HUES48 (cell line): ENCODE measurements at regions not wholly inside any gene's neighbourhood (a gene's known extent, or its start where the extent isn't known, plus 50 kb on each side); places are given as distances from the start of the nearest gene placed in this dataset.

Experiments used
- H3K27ac ChIP-seq: one replicate; pipeline ENCODE4 v1.7.0; 2013; ENCODE audit warnings: low read depth, low read length, inconsistent platforms
- H3K27me3 ChIP-seq: 2 replicates; pipeline ENCODE4 v1.6.1; 2013; ENCODE audit warnings: mild to moderate bottlenecking, low read length; ENCODE audit not compliant: control insufficient read depth, insufficient read depth
- H3K36me3 ChIP-seq: 2 replicates; pipeline ENCODE4 v1.6.1; 2013; ENCODE audit warnings: low read length; ENCODE audit not compliant: control insufficient read depth, insufficient read depth
- H3K4me1 ChIP-seq: 2 replicates; pipeline ENCODE4 v1.6.1; 2013; ENCODE audit warnings: mild to moderate bottlenecking, low read length; ENCODE audit not compliant: control insufficient read depth, insufficient read depth
- H3K4me3 ChIP-seq: 2 replicates; pipeline ENCODE4 v1.5.1; 2013; ENCODE audit warnings: mild to moderate bottlenecking, low read depth, low read length
- H3K9ac ChIP-seq: 2 replicates; pipeline ENCODE4 v1.6.1; 2013; ENCODE audit warnings: mild to moderate bottlenecking, low read depth, low read length, moderate library complexity
- H3K9me3 ChIP-seq: 2 replicates; pipeline ENCODE4 v1.6.1; 2013; ENCODE audit warnings: low read length; ENCODE audit not compliant: control insufficient read depth, insufficient read depth

DNA sequence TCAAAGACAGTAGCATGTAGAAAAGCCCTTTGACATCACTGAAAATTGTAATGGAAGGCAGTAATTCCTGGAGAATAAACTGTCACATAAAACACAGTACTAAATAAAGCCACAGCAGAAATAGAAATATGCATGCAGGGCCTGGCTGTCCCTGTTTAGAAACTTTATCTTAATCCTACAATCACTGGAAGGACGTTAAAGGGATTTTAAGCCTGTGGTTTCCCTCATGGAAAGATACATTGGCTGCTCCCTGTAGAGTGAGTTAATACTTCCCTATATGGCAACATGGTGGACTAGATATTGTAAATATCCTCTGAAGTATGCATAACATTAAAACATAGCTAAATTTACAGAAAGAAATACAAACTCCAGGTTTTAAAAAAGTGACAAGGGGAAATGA, 1334.9 kb upstream of the CELF2 start:
- peaks cover 20% of the 10 kb centered on the region; the same call in 1 of the 2 replicates for H3K9me3 ChIP-seq
- no peaks in the 10 kb centered on the region for H3K4me1 ChIP-seq
- H3K27me3 ChIP-seq = no peaks in the 10 kb centered on the region
- H3K27ac ChIP-seq = no peak overlapping the region
- no peak overlapping the region for H3K9ac ChIP-seq
- no peaks in the 10 kb centered on the region for H3K36me3 ChIP-seq
- no peak overlapping the region for H3K4me3 ChIP-seq

DNA sequence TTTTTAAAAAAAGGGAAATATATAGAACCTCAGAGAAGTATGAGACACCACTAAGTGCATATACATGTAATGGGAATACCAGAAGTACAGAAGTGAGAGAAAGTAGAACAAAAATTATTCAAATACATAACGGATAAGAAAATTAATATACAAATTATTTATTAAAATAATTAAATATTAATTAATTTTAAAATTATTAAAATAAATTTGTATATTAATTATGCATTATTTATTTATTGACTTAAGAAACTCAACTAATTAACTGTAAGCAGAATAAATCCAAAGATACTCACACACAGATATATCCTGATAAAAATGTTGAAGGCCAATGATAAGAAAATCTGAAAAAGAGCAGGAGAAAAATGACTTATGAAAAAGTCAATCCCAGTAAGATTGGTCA, 1333.5 kb upstream of the CELF2 start:
- H3K4me3 ChIP-seq = no peak overlapping the region
- H3K9ac ChIP-seq = no peak overlapping the region
- no peak overlapping the region for H3K27ac ChIP-seq
- H3K4me1 ChIP-seq = no peaks in the 10 kb centered on the region
- H3K27me3 ChIP-seq = no peaks in the 10 kb centered on the region
- H3K36me3 ChIP-seq = no peaks in the 10 kb centered on the region
- H3K9me3 ChIP-seq = peaks cover 20% of the 10 kb centered on the region; the same call in 1 of the 2 replicates

DNA sequence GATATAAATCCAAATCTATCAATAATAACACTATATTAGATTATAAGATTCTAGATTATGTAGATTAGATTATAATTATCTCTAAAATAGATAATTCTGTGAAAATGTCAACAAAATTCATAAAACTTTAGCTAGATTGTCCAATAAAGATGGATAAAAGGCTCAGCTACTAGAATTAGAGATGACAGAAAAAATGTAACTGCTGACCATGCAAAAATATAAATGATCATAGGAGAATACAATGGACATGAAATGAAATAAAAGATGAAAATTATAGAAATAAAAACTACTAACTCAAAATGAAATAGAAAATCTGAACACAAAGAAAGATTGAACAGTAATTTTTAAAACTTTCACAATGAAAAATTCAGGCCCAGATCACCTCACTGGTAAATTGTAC, 1332.1 kb upstream of the CELF2 start:
- Histone ChIP-seq H3K36me3 (no peaks in the 10 kb centered on the region), H3K9ac (no peak overlapping the region), H3K4me3 (no peak overlapping the region), H3K27ac (no peak overlapping the region), H3K9me3 (peaks cover 15% of the 10 kb centered on the region; the same call in 1 of the 2 replicates), H3K27me3 (no peaks in the 10 kb centered on the region), H3K4me1 (no peaks in the 10 kb centered on the region)

DNA sequence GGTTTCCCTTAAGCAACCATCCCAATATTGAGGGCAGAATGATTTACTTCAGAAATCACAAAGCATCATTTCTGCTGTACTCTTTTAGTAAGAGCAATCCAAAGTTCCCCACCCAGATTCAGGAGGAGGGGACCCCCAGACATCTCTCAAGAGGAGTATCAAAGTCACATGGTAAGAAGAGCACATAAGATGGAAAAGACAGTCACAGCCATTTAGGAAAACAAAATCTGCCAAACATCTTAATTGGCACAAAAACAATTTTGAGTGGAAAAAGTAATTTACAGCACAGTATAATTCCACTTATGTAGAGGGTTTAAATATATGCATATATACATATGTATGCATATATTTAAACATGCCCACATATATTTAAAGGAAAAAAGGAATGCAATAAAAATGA, 1329.0 kb upstream of the CELF2 start:
- Histone ChIP-seq H3K4me1 (no peaks in the 10 kb centered on the region), H3K9me3 (no peaks in the 10 kb centered on the region), H3K4me3 (no peak overlapping the region), H3K36me3 (no peaks in the 10 kb centered on the region), H3K9ac (no peak overlapping the region), H3K27me3 (no peaks in the 10 kb centered on the region), H3K27ac (no peak overlapping the region)

DNA sequence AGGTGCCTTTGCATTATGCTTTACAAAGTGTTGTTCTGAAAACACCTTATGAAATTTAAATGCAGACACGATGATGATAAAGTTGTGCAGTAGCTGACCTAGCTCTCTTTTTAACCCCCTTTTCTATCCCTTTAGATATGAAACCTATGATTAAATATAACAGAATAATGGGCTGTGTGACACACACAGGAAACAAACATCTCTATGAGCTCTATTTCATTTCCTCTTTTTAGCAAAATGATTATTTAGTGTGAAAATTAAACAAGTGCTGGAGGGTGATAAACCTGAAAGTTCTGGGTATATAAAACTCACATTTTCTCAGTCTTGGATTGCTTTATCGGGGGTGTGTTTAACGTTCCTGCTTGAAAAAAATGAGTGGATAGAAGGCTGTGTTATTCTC, 1310.5 kb upstream of the CELF2 start:
- H3K4me1 ChIP-seq = no peaks in the 10 kb centered on the region
- H3K36me3 ChIP-seq = no peaks in the 10 kb centered on the region
- H3K27me3 ChIP-seq = no peaks in the 10 kb centered on the region
- H3K9me3 ChIP-seq = no peaks in the 10 kb centered on the region
- no peak overlapping the region for H3K4me3 ChIP-seq
- no peak overlapping the region for H3K27ac ChIP-seq
- no peak overlapping the region for H3K9ac ChIP-seq

DNA sequence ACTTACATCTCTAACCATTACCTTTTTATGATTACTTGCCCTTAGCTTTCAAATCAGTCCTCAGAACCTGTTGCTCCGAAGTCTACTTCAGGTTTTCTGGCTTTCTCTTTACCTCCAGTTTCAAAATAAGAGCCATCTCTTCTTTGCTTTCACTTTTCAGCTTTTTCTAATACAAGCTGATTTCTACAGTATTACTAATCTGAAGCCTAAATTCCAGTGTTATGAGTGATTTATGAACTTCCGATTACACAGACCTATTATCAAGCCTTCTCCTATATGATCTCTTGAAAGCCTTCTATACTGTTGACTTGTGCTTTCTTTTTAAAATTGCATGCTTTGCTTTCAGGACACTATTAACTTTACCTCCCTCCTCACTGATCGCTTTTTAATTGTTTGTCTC, 1307.8 kb upstream of the CELF2 start:
- Histone ChIP-seq H3K9me3 (no peaks in the 10 kb centered on the region), H3K36me3 (no peaks in the 10 kb centered on the region), H3K27ac (no peak overlapping the region), H3K9ac (no peak overlapping the region), H3K4me1 (no peaks in the 10 kb centered on the region), H3K27me3 (no peaks in the 10 kb centered on the region), H3K4me3 (no peak overlapping the region)

DNA sequence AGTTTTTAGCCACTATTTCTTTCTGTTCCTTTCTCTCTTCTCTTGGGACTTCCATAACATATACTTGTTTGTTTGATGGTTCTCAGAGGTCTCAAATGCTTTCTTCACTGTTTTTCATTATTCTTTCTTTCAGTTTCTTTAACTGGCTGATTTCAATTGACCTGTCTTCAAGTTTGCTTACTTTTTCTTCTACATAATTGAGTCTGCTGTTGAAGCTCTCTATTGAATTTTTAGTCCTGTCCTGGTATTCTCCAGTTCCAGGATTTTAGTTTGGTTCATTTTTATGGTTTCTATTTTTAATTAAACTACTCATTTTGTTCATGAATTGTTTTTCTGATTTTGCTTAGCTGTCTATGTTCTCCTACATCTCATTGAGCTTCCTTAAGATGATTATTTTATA, 1305.3 kb upstream of the CELF2 start:
- H3K4me1 ChIP-seq = no peaks in the 10 kb centered on the region
- no peak overlapping the region for H3K4me3 ChIP-seq
- H3K9ac ChIP-seq = no peak overlapping the region
- no peaks in the 10 kb centered on the region for H3K36me3 ChIP-seq
- no peak overlapping the region for H3K27ac ChIP-seq
- H3K27me3 ChIP-seq = no peaks in the 10 kb centered on the region
- no peaks in the 10 kb centered on the region for H3K9me3 ChIP-seq

DNA sequence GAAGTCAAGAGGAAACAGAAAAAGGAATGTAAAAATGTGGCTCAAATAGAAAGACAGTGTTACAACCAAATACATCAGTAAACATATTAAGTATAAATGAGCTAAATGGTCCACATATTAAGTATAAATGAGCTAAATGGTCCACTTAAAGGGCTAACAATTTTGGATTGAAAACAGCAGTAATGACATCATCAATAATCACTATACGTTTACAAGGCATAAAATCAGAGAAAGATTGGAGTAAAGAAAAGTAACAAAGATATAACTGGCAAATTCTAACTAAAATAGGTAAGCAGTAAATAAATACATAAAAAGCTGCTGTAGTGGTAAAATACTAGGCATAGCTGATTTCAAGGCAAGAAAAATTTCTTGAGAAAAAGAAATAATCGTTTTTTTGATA, 1298.4 kb upstream of the CELF2 start:
- Histone ChIP-seq H3K9me3 (no peaks in the 10 kb centered on the region), H3K9ac (no peak overlapping the region), H3K4me1 (no peaks in the 10 kb centered on the region), H3K36me3 (no peaks in the 10 kb centered on the region), H3K27me3 (no peaks in the 10 kb centered on the region), H3K27ac (no peak overlapping the region), H3K4me3 (no peak overlapping the region)

DNA sequence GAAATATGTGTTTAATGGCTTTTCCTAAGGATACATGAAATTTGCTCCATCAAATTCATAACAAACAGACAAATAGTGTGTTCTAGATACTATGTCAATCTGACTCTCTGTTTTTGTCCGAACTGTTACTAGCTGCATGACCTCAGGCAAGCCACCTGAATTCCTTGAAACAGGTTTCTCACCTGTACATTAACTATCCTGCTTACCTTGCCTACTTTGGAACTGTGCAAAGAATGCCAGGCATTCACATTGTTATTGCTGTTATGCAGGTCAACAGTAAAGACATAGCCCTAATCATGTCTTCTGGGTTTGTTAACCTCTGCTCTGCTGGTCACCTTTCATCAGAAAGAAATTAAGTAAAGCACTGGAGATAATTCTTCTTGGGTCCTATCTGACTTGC, 1283.9 kb upstream of the CELF2 start:
- H3K9ac ChIP-seq = no peak overlapping the region
- H3K36me3 ChIP-seq = no peaks in the 10 kb centered on the region
- H3K27me3 ChIP-seq = no peaks in the 10 kb centered on the region
- H3K4me1 ChIP-seq = no peaks in the 10 kb centered on the region
- H3K9me3 ChIP-seq = no peaks in the 10 kb centered on the region
- no peak overlapping the region for H3K27ac ChIP-seq
- no peak overlapping the region for H3K4me3 ChIP-seq

DNA sequence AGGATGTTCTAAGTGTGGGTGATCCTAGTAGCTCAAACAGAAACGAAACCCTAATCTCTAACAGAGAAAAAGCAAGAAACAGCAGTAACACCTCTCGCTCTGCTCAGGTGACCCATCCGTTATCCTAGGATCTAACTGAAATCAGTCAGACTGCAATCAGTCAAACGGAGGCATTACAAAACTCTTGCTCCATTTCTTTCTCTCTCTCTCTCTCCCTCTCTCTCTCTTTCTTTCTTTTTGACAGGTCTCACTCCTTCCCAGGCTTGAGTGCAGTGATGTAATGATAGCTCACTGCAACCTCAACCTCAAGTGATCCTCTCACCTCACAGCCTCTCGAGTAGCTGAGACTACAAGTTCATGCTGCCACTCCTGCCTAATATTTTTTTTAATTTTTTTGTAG, 1283.5 kb upstream of the CELF2 start:
- Histone ChIP-seq H3K27me3 (no peaks in the 10 kb centered on the region), H3K9me3 (no peaks in the 10 kb centered on the region), H3K9ac (no peak overlapping the region), H3K4me3 (no peak overlapping the region), H3K27ac (no peak overlapping the region), H3K4me1 (no peaks in the 10 kb centered on the region), H3K36me3 (no peaks in the 10 kb centered on the region)

DNA sequence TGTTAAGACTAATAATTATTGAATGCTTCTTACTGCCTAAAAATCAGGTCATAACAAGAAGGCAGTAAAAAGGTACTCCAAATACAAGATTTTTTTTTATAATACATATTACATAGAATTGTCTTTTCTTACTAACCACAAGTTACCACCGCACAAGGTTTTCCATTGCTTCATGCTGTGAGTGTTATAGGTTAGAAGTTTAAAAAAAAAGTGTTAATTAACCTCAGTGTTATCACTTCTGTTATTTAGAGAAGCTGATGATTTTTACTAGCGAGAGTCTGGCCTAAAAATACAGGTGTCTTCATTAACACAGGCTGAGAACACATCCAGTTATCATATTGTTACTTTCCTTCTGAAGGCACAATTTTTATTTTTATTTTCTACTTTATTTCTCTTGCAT, 1281.9 kb upstream of the CELF2 start:
- Histone ChIP-seq H3K9ac (no peak overlapping the region), H3K27me3 (no peaks in the 10 kb centered on the region), H3K4me3 (no peak overlapping the region), H3K27ac (no peak overlapping the region), H3K4me1 (no peaks in the 10 kb centered on the region), H3K36me3 (no peaks in the 10 kb centered on the region), H3K9me3 (no peaks in the 10 kb centered on the region)

DNA sequence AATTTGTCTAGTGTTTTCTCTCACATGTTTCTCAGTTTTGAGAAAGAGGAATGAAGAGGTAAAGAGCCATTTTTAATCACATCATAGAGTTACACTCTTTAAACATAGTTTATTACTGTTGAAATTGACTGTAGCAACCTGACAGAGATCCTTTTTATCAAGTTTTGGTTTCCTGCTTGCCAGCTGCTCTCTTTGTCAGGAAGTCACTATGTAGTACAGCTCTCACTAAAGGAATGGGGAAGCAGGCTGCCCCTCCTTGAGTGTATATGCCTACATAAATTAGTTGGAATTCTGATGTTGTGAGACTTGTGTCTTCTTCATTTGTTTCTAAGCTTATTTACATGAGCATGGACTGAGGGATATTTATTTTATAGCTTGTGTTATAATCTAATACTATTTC, 1274.0 kb upstream of the CELF2 start:
- 0 out of 2 replicates have a peak, but pooled peaks cover 3% of the 10 kb centered on the region for H3K9me3 ChIP-seq
- no peak overlapping the region for H3K9ac ChIP-seq
- no peak overlapping the region for H3K4me3 ChIP-seq
- H3K27ac ChIP-seq = no peak overlapping the region
- H3K27me3 ChIP-seq = no peaks in the 10 kb centered on the region
- no peaks in the 10 kb centered on the region for H3K36me3 ChIP-seq
- no peaks in the 10 kb centered on the region for H3K4me1 ChIP-seq
